Uterus (tissue), 2 donors: ENCODE measurements at regions not wholly inside any gene's neighbourhood (a gene's known extent, or its start where the extent isn't known, plus 50 kb on each side); places are given as distances from the start of the nearest gene placed in this dataset.

Experiments
- CTCF ChIP-seq, 4 experiments: fragments of 200-600 bp in 2 of 4; fragments of 450-650 bp in 2 of 4; sonication (generic) in 2 of 4; IDR thresholded peaks; one replicate each; pipeline ENCODE4 v1.5.1; 2016 to 2019; ENCODE audit warnings: antibody characterized with exemption in 4 of 4, mild to moderate bottlenecking in 2 of 4, moderate library complexity in 1 of 4
- POLR2A ChIP-seq, 2 donors: fragments of 450-650 bp; IDR thresholded peaks; one replicate each; pipeline ENCODE4 v1.6.1; 2016; ENCODE audit warnings: antibody characterized with exemption in 2 of 2, mild to moderate bottlenecking in 1 of 2, moderate library complexity in 1 of 2

DNA sequence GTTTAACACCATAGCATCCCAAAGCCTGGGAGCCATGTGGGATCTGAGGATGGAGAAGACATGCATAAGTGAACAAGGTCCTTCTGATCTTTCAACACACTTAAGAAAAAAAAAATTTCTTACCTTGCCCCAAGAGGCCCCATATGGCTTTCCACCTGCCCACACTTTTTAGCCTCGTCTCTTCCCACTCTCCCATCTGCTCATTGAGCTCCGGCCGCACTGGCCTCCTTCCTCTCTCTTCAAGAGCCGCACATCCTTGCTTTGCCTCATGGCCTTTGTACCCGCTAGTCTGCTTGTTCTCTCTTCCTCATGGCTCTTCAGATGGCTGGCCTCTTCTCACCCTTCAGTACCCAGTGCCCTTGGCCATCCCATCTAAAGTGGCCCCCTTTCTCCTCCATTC lies 70.2 kb upstream of the PDE4B start:
- TF ChIP-seq CTCF (IDR thresholded peaks at IDR 0.05) (no peak), POLR2A (IDR thresholded peaks at IDR 0.05) (no peak)
